ENCODE measurements at regions not wholly inside any gene's neighbourhood (a gene's known extent, or its start where the extent isn't known, plus 50 kb on each side); places are given as distances from the start of the nearest gene placed in this dataset.

GRCh38 chr1:22216210-22216883, 73.5 kb upstream of the WNT4 start:
- TF ChIP-seq, protein P1, sequence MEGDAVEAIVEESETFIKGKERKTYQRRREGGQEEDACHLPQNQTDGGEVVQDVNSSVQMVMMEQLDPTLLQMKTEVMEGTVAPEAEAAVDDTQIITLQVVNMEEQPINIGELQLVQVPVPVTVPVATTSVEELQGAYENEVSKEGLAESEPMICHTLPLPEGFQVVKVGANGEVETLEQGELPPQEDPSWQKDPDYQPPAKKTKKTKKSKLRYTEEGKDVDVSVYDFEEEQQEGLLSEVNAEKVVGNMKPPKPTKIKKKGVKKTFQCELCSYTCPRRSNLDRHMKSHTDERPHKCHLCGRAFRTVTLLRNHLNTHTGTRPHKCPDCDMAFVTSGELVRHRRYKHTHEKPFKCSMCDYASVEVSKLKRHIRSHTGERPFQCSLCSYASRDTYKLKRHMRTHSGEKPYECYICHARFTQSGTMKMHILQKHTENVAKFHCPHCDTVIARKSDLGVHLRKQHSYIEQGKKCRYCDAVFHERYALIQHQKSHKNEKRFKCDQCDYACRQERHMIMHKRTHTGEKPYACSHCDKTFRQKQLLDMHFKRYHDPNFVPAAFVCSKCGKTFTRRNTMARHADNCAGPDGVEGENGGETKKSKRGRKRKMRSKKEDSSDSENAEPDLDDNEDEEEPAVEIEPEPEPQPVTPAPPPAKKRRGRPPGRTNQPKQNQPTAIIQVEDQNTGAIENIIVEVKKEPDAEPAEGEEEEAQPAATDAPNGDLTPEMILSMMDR (IDR thresholded peaks at IDR 0.05) = no peak
- TF ChIP-seq EZH2phosphoT487 (IDR thresholded peaks at IDR 0.05) = no peak
- TF ChIP-seq EZH2 (IDR thresholded peaks at IDR 0.05) = no peak

All from neural progenitor cell (in vitro differentiated cells).